Glutamatergic neuron (in vitro differentiated cells): ENCODE measurements at regions not wholly inside any gene's neighbourhood (a gene's known extent, or its start where the extent isn't known, plus 50 kb on each side); places are given as distances from the start of the nearest gene placed in this dataset.

Source experiments
- DNase-seq: peaks from one replicate; pipeline ENCODE4 v3.0.0; 2022
- H3K27ac Mint-ChIP-seq: one replicate; pipeline ENCODE4 v1.8.0; 2020; ENCODE audit warnings: mild to moderate bottlenecking, mixed read lengths, inconsistent platforms; ENCODE audit not compliant: unreplicated experiment
- H3K27me3 Mint-ChIP-seq: one replicate; pipeline ENCODE4 v1.8.0; 2020; ENCODE audit warnings: mild to moderate bottlenecking, moderate library complexity, mixed read lengths, inconsistent platforms; ENCODE audit not compliant: unreplicated experiment
- H3K36me3 Mint-ChIP-seq: one replicate; pipeline ENCODE4 v1.8.0; 2020; ENCODE audit warnings: mild to moderate bottlenecking, mixed read lengths, inconsistent platforms; ENCODE audit not compliant: unreplicated experiment
- H3K4me1 Mint-ChIP-seq: one replicate; pipeline ENCODE4 v1.8.0; 2020; ENCODE audit warnings: mild to moderate bottlenecking, low read depth, mixed read lengths, inconsistent platforms; ENCODE audit not compliant: unreplicated experiment
- H3K4me3 Mint-ChIP-seq: one replicate; pipeline ENCODE4 v1.8.0; 2020; ENCODE audit warnings: mild to moderate bottlenecking, mixed read lengths, inconsistent platforms; ENCODE audit not compliant: unreplicated experiment
- H3K9me3 Mint-ChIP-seq: one replicate; pipeline ENCODE4 v1.8.0; 2020; ENCODE audit warnings: mild to moderate bottlenecking, moderate library complexity, mixed read lengths, inconsistent platforms; ENCODE audit not compliant: unreplicated experiment
- TF ChIP-seq, protein P1 (sequence below): fragments of 200-600 bp; sonication (generic); IDR thresholded peaks from one replicate; pipeline ENCODE4 v1.5.0; 2021; ENCODE audit not compliant: partially characterized antibody, unreplicated experiment

DNA sequence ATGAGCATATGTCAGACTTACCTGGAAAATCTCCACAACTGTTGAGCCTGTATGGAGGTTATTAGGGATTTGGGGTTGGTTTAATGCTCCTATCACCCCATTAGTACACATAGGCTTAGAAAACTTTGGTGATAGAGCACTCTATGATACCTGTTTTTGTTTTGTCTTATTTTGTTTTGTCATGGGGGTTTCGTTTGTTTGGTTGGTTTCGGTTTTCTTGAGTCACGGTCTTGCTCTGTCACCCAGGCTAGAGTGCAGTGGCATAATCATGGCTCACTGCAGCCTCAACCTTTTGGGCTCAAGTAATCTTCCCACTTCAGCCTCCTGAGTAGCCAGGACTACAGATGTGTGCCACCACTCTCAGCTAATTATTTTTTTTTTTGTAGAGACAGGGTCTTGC lies 70.0 kb downstream of the MZT1 start:
- H3K4me3 Mint-ChIP-seq: no peak overlapping the region
- H3K27ac Mint-ChIP-seq: no peak overlapping the region
- no peaks in the 10 kb centered on the region for H3K9me3 Mint-ChIP-seq
- DNase-seq: no peak
- peaks cover 1% of the 10 kb centered on the region for H3K4me1 Mint-ChIP-seq
- TF ChIP-seq, protein P1, sequence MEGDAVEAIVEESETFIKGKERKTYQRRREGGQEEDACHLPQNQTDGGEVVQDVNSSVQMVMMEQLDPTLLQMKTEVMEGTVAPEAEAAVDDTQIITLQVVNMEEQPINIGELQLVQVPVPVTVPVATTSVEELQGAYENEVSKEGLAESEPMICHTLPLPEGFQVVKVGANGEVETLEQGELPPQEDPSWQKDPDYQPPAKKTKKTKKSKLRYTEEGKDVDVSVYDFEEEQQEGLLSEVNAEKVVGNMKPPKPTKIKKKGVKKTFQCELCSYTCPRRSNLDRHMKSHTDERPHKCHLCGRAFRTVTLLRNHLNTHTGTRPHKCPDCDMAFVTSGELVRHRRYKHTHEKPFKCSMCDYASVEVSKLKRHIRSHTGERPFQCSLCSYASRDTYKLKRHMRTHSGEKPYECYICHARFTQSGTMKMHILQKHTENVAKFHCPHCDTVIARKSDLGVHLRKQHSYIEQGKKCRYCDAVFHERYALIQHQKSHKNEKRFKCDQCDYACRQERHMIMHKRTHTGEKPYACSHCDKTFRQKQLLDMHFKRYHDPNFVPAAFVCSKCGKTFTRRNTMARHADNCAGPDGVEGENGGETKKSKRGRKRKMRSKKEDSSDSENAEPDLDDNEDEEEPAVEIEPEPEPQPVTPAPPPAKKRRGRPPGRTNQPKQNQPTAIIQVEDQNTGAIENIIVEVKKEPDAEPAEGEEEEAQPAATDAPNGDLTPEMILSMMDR: no peak
- peaks cover 4% of the 10 kb centered on the region for H3K36me3 Mint-ChIP-seq
- H3K27me3 Mint-ChIP-seq: peaks cover 3% of the 10 kb centered on the region

DNA sequence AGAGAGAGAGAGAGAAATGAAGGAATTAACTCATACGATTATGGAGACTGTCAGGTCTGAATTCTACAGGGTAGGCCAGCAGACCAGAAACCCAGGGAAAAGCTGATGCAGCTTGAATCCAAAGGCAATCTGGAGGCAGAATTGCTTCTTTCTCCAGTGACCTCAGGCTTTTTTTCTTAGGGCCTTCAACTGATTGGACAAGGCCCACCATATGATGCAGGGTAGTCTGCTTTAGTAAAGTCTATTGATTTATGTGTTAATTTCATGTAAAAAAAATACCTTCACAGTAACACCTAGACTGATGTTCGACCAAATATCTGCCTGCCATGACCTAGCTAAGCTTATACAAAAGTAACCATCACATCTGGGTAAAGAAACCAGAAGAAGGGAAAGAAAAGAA lies 71.1 kb downstream of the MZT1 start:
- no peak for DNase-seq
- TF ChIP-seq, protein P1: no peak
- no peaks in the 10 kb centered on the region for H3K9me3 Mint-ChIP-seq
- peaks cover 4% of the 10 kb centered on the region for H3K36me3 Mint-ChIP-seq
- peaks cover 1% of the 10 kb centered on the region for H3K4me1 Mint-ChIP-seq
- H3K27ac Mint-ChIP-seq: no peak overlapping the region
- no peak overlapping the region for H3K4me3 Mint-ChIP-seq
- H3K27me3 Mint-ChIP-seq: peaks cover 3% of the 10 kb centered on the region

- Mint-ChIP-seq H3K36me3 (peaks cover 4% of the 10 kb centered on the region), H3K4me1 (peaks cover 5% of the 10 kb centered on the region), H3K27ac (no peak overlapping the region), H3K27me3 (peaks cover 3% of the 10 kb centered on the region), H3K9me3 (no peaks in the 10 kb centered on the region), H3K4me3 (no peak overlapping the region)
- TF ChIP-seq, protein P1: no peak
- DNase-seq: no peak
These were observed 73.9 kb downstream of the MZT1 start for GRCh38 chr13:72653506-72653905.

DNA sequence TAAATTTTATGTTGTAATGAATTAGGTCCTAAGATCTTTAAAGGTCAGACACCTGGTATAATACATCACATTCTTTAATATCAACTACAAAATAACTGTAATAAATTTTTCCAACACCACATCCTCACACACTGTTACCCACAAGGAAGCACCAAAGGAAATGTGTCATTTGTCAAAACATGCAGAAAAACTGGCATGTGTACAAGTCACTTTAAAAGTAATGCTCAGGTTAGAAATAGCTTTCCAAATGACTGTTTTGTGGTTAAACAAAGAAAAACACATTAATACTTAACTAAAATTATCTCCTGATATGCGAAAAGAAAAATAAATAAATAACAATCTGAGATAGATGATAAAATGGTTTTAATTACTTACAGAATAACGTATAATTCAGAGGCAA lies 74.7 kb downstream of the MZT1 start:
- Mint-ChIP-seq H3K27me3 (no peaks in the 10 kb centered on the region), H3K4me3 (no peak overlapping the region), H3K9me3 (no peaks in the 10 kb centered on the region), H3K27ac (no peak overlapping the region), H3K36me3 (peaks cover 4% of the 10 kb centered on the region), H3K4me1 (peaks cover 5% of the 10 kb centered on the region)
- TF ChIP-seq, protein P1: no peak
- no peak for DNase-seq

DNA sequence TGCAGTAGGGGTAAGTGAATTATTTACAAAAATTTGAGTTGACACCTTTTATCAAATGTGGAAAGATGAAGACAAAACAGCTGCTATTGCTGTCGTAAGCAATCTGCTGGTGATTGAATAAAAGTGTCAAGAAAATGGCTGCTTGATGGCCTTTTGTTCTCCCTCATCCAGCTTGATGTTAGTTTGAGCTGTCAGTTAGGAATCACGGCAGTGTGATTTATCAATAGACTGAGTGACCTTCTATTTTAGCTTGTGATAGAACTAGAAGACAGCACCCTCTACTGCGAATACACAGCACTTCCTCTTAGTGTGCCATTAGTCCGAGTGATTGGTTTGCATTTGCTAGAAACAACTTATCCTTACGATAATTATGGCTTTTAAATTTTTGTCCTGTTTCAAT lies 76.3 kb downstream of the MZT1 start:
- H3K9me3 Mint-ChIP-seq: no peaks in the 10 kb centered on the region
- TF ChIP-seq, protein P1: peak; percentile 42
- H3K36me3 Mint-ChIP-seq: peaks cover 4% of the 10 kb centered on the region
- peak overlapping the region; percentile 83 for H3K27ac Mint-ChIP-seq
- H3K4me3 Mint-ChIP-seq: no peak overlapping the region
- H3K27me3 Mint-ChIP-seq: no peaks in the 10 kb centered on the region
- peaks cover 5% of the 10 kb centered on the region for H3K4me1 Mint-ChIP-seq
- no peak for DNase-seq
